22Rv1 (cell line): ENCODE measurements at regions not wholly inside any gene's neighbourhood (a gene's known extent, or its start where the extent isn't known, plus 50 kb on each side); places are given as distances from the start of the nearest gene placed in this dataset.

Experiments
- H3K27ac ChIP-seq: fragments of 450-650 bp; 2 replicates; pipeline ENCODE4 v1.5.1; 2017
- CTCF ChIP-seq: fragments of 450-650 bp; IDR thresholded peaks from 2 replicates; pipeline ENCODE4 v1.5.1; 2017; ENCODE audit warnings: mild to moderate bottlenecking
- ZFX ChIP-seq: fragments of 450-650 bp; IDR thresholded peaks from 2 replicates; pipeline ENCODE4 v1.6.1; 2017; ENCODE audit warnings: antibody characterized with exemption, borderline replicate concordance

DNA sequence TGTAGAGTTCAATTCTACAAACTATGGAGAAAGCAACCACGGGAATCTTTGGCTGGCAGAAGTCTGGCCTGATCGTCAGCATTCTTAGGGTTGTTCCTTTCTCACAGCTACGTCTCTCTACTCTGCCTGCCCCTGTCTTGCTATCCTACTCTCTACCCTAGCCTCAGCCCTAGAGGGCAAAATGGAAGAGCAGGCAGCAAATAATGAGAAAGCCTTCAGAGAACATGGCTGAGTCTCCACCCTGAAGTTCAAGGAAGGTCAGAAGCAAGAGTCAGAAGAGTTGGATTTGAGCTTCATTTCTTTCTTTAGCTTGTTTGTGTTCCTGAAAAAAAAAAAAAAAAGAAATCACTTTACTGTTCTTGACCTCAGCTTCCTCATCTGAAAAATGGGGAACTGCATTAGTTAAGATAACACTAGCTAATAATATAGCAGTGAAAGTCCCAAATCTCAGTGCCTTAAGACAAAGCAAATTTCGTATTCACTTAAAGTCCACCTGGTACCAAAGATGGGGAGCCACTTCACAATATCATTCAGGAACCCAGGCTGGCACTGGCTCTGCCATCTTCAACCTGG lies 50.2 kb upstream of the CCND2 start:
- no peak overlapping the region for H3K27ac ChIP-seq
- TF ChIP-seq CTCF (no peak), ZFX (no peak)

DNA sequence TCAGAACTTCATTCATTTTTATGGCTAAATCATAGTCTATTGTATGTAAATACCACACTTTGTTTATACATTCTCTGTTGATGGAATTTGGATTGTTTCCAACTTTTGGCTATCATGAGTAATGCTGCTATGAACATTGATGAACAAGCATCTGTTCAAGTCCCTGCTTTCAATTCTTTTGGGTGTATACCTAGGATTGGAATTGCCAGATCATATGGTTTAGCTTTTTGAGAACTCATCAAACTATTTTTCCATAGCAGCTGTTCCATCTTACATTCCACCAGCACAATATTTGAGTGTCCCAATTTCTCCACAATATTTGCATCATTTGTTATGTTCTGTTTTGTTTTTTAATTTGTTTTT lies 52.3 kb upstream of the CCND2 start:
- H3K27ac ChIP-seq: no peak overlapping the region
- TF ChIP-seq ZFX (no peak), CTCF (no peak)

GRCh38 chr12:4220536-4221257 lies 52.9 kb upstream of the CCND2 start:
- TF ChIP-seq CTCF (no peak), ZFX (no peak)
- no peak overlapping the region for H3K27ac ChIP-seq

GRCh38 chr12:4217091-4217490 lies 56.5 kb upstream of the CCND2 start:
- no peak overlapping the region for H3K27ac ChIP-seq
- TF ChIP-seq ZFX (no peak), CTCF (no peak)

GRCh38 chr12:4216187-4216927 lies 57.2 kb upstream of the CCND2 start:
- H3K27ac ChIP-seq: no peak overlapping the region
- no peak for TF ChIP-seq ZFX
- no peak for TF ChIP-seq CTCF

DNA sequence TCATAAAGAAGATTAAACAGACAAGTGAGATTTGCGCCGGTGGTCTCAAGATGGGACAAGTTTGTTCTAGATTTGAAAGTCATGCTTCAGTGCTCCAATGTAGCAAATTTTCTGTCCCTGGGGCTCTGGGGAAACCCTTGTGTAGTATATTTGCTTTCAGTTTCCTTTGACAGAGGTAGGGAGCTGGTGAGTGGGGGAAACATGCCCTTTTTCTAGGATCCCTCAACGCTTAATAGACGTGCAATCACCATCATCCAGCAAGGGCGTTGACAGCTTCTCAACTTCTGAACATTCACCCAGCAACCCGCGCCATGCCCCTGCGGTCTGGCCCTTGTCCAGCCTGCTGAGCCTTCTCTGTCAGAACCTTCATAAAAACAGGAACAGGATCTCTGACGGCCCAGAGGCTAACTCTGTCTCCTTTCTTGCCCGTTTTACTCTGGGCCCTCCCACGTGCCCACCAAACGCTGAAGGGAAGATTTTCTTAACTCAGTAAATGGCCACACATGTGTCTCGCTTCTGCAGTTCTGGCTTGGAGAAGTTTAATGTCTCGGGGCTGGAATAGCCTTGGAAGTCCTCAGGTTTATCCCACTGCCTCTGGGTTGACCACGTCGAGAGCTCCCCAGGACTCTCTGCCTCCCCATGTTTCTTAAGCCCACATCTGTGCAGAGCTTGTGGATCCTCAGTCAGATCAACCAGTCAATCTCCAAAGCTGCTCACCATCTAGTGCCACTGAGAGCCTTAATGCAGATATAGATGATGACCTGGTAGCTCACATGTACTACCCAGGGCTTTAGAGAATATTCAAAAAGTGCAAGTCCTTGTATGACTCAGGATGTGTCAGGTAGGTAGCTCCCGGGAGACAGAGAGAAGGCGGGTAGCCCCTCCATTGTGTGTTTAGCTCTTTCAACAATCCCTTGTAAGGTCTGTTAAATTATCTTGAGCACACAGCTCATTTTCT lies 58.1 kb upstream of the CCND2 start:
- no peak overlapping the region for H3K27ac ChIP-seq
- TF ChIP-seq ZFX: no peak
- TF ChIP-seq CTCF: no peak
